Neural progenitor cell (in vitro differentiated cells): ENCODE measurements at regions not wholly inside any gene's neighbourhood (a gene's known extent, or its start where the extent isn't known, plus 50 kb on each side); places are given as distances from the start of the nearest gene placed in this dataset.

Source experiments
- EZH2phosphoT487 ChIP-seq: fragments of 200-600 bp; sonication (generic); IDR thresholded peaks from 2 replicates; pipeline ENCODE4 v1.6.1; 2017; ENCODE audit warnings: antibody characterized with exemption
- TF ChIP-seq, protein P1 (sequence below): fragments of 200-600 bp; sonication (generic); IDR thresholded peaks from 2 replicates; pipeline ENCODE4 v1.5.1; 2017; ENCODE audit warnings: antibody characterized with exemption, mild to moderate bottlenecking

DNA sequence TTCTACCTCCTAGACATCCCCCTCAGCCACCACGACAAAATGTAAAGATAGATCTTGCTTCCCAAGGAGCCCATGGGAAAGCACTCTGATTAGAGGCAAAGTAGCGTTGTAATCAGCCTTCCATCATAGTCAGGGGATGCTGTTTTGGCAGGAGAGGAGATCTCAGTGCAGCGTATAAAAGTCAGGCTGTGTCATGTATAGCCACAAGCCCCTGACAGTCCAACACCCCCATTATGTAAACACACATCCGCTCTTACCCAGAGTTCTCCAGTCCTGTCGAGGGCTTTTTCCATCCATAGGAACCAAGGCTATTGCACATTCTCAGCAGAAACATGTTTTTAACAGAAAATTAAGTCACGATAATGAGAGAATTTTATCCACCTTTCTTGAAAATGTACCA lies 156.3 kb downstream of the CYSLTR2 start:
- TF ChIP-seq, protein P1, sequence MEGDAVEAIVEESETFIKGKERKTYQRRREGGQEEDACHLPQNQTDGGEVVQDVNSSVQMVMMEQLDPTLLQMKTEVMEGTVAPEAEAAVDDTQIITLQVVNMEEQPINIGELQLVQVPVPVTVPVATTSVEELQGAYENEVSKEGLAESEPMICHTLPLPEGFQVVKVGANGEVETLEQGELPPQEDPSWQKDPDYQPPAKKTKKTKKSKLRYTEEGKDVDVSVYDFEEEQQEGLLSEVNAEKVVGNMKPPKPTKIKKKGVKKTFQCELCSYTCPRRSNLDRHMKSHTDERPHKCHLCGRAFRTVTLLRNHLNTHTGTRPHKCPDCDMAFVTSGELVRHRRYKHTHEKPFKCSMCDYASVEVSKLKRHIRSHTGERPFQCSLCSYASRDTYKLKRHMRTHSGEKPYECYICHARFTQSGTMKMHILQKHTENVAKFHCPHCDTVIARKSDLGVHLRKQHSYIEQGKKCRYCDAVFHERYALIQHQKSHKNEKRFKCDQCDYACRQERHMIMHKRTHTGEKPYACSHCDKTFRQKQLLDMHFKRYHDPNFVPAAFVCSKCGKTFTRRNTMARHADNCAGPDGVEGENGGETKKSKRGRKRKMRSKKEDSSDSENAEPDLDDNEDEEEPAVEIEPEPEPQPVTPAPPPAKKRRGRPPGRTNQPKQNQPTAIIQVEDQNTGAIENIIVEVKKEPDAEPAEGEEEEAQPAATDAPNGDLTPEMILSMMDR, result no peak
- TF ChIP-seq EZH2phosphoT487, result no peak
